MM.1S (cell line): ENCODE measurements at regions not wholly inside any gene's neighbourhood (a gene's known extent, or its start where the extent isn't known, plus 50 kb on each side); places are given as distances from the start of the nearest gene placed in this dataset.

ENCODE experiments used
- DNase-seq: peaks from one replicate; pipeline ENCODE4 v3.0.0-alpha.2; 2015
- H2AFZ ChIP-seq: fragments of 300-600 bp; sonication (generic); 2 replicates; pipeline ENCODE4 v1.6.0; 2016; ENCODE audit warnings: antibody characterized with exemption, low read length
- H3F3A ChIP-seq: fragments of 300-600 bp; sonication (generic); 2 replicates; pipeline ENCODE4 v1.6.1; 2016; ENCODE audit warnings: mild to moderate bottlenecking, antibody characterized with exemption, low read length, moderate library complexity, mixed read lengths; ENCODE audit not compliant: insufficient read depth
- H3K27ac ChIP-seq: fragments of 300-600 bp; sonication (generic); 2 replicates; pipeline ENCODE4 v1.5.1; 2016; ENCODE audit warnings: mild to moderate bottlenecking, low read length
- H3K27me3 ChIP-seq: fragments of 300-600 bp; sonication (generic); replicated peaks from 2 replicates; pipeline ENCODE4 v1.6.0; 2016; ENCODE audit warnings: low read length; ENCODE audit not compliant: insufficient read depth
- H3K36me3 ChIP-seq: fragments of 300-600 bp; sonication (generic); replicated peaks from 2 replicates; pipeline ENCODE4 v1.6.1; 2016; ENCODE audit warnings: mild to moderate bottlenecking, low read length, mixed read lengths; ENCODE audit not compliant: insufficient read depth
- H3K4me1 ChIP-seq: fragments of 300-600 bp; sonication (generic); 2 replicates; pipeline ENCODE4 v1.6.1; 2016; ENCODE audit warnings: low read length, mixed read lengths
- H3K4me2 ChIP-seq: fragments of 300-600 bp; sonication (generic); 2 replicates; pipeline ENCODE4 v1.6.0; 2016; ENCODE audit warnings: low read depth, low read length
- H3K4me3 ChIP-seq: fragments of 300-600 bp; sonication (generic); 2 replicates; pipeline ENCODE4 v1.5.1; 2016; ENCODE audit warnings: low read length, mixed read lengths
- H3K79me2 ChIP-seq: fragments of 300-600 bp; sonication (generic); 2 replicates; pipeline ENCODE4 v1.6.1; 2016; ENCODE audit warnings: mixed run types, low read length, mixed read lengths
- H3K9ac ChIP-seq: fragments of 300-600 bp; sonication (generic); 2 replicates; pipeline ENCODE4 v1.6.1; 2016; ENCODE audit warnings: low read length, mixed read lengths
- H3K9me2 ChIP-seq: fragments of 300-600 bp; sonication (generic); replicated peaks from 2 replicates; pipeline ENCODE4 v1.6.1; 2016; ENCODE audit warnings: mild to moderate bottlenecking, low read length, mixed read lengths; ENCODE audit not compliant: insufficient read depth
- H3K9me3 ChIP-seq: fragments of 300-600 bp; sonication (generic); replicated peaks from 2 replicates; pipeline ENCODE4 v1.6.1; 2016; ENCODE audit warnings: mild to moderate bottlenecking, low read length, mixed read lengths; ENCODE audit not compliant: insufficient read depth
- H4K20me1 ChIP-seq: fragments of 300-600 bp; sonication (generic); 2 replicates; pipeline ENCODE4 v1.6.1; 2016; ENCODE audit warnings: mild to moderate bottlenecking, low read length, moderate library complexity, mixed read lengths; ENCODE audit not compliant: insufficient read depth
- EZH2 ChIP-seq: fragments of 300-600 bp; sonication (generic); optimal IDR thresholded peaks from 2 replicates; pipeline ENCODE3; 2017; ENCODE audit warnings: low read depth, mild to moderate bottlenecking, antibody characterized with exemption, low read length, mixed read lengths
- EZH2phosphoT487 ChIP-seq: fragments of 300-600 bp; sonication (generic); IDR thresholded peaks from 2 replicates; pipeline ENCODE4 v1.6.1; 2018; ENCODE audit warnings: antibody characterized with exemption, low read length
- TF ChIP-seq, protein P1 (sequence below): fragments of 300-600 bp; sonication (generic); IDR thresholded peaks from 2 replicates; pipeline ENCODE4 v1.5.1; 2016; ENCODE audit warnings: antibody characterized with exemption, low read length, mixed read lengths

DNA sequence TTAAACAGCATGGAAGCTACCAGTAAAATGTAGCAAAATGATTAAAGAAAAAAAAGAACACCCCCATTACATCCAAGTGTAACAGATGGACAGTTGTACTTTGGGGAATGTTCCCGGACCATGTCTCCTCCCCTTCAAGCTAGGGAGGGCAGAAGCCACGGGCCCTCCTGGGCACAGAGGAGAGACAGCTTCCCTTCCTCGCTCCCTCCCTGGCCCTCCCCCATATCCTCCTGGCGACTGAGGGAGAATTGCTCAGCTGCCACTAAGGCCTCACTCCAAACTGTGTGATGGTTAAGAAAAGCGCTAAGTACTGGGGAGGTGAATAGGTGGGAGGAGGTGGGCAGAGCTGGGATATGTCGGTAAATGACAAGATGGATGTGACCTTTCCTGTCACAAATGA lies 358.0 kb downstream of the HRH4 start:
- no peaks in the 10 kb centered on the region for H3K79me2 ChIP-seq
- no peak overlapping the region for H2AFZ ChIP-seq
- no peaks in the 10 kb centered on the region for H4K20me1 ChIP-seq
- no peaks in the 10 kb centered on the region for H3K9me3 ChIP-seq
- no peaks in the 10 kb centered on the region for H3F3A ChIP-seq
- no peak for DNase-seq
- no peak for TF ChIP-seq EZH2phosphoT487
- TF ChIP-seq, protein P1, sequence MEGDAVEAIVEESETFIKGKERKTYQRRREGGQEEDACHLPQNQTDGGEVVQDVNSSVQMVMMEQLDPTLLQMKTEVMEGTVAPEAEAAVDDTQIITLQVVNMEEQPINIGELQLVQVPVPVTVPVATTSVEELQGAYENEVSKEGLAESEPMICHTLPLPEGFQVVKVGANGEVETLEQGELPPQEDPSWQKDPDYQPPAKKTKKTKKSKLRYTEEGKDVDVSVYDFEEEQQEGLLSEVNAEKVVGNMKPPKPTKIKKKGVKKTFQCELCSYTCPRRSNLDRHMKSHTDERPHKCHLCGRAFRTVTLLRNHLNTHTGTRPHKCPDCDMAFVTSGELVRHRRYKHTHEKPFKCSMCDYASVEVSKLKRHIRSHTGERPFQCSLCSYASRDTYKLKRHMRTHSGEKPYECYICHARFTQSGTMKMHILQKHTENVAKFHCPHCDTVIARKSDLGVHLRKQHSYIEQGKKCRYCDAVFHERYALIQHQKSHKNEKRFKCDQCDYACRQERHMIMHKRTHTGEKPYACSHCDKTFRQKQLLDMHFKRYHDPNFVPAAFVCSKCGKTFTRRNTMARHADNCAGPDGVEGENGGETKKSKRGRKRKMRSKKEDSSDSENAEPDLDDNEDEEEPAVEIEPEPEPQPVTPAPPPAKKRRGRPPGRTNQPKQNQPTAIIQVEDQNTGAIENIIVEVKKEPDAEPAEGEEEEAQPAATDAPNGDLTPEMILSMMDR = no peak
- TF ChIP-seq EZH2 = no peak
- H3K4me1 ChIP-seq = no peaks in the 10 kb centered on the region
- H3K4me2 ChIP-seq = no peak overlapping the region
- H3K9ac ChIP-seq = no peak overlapping the region
- no peaks in the 10 kb centered on the region for H3K36me3 ChIP-seq
- H3K9me2 ChIP-seq = no peaks in the 10 kb centered on the region
- H3K27ac ChIP-seq = no peak overlapping the region
- H3K4me3 ChIP-seq = no peak overlapping the region
- H3K27me3 ChIP-seq = no peaks in the 10 kb centered on the region

DNA sequence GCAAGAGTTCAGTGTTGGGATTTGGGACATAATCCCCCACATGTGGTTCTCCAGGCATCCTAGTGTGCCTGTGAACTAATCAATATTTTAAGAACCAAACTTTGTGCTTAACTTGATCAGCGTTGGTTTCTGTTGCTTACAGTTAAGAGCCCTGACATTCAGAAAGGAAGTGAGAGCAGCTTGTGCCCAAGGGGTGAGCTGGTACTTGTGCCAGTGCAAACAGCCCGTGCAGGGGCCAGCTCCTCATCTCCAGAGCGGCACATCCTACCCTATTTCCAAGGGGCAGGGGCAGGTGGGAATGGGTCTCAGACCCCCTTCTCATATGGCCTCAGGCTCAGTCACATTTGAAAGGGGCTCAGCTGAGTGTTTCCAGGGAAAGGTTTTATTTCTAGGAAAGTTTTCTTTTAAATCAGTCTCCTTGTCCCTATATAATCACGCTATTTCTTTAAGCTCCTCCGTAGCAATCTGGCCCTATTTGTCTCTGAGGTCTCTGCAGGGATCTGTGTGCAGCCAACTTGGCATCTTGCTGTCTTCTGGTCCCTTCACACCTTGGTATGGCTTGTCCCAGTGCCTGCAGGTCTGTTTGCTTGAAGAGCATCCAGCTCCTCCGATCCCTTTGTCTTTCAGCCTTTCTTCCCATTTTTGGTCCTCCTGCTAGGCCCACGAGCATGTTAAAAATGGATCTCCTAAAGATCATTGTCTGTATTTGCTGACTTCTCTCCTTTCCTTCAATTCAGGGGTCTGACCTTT lies 358.9 kb downstream of the HRH4 start:
- Histone ChIP-seq H3F3A (no peaks in the 10 kb centered on the region), H3K27me3 (no peaks in the 10 kb centered on the region), H3K4me1 (no peaks in the 10 kb centered on the region), H3K4me3 (no peak overlapping the region), H4K20me1 (no peaks in the 10 kb centered on the region), H3K9ac (no peak overlapping the region), H3K9me3 (no peaks in the 10 kb centered on the region), H3K4me2 (no peak overlapping the region), H2AFZ (no peak overlapping the region), H3K27ac (no peak overlapping the region), H3K79me2 (no peaks in the 10 kb centered on the region), H3K9me2 (no peaks in the 10 kb centered on the region), H3K36me3 (no peaks in the 10 kb centered on the region)
- TF ChIP-seq EZH2 = no peak
- TF ChIP-seq EZH2phosphoT487 = no peak
- TF ChIP-seq, protein P1 = no peak
- no peak for DNase-seq

- Histone ChIP-seq H3K4me2 (no peak overlapping the region), H4K20me1 (no peaks in the 10 kb centered on the region), H2AFZ (no peak overlapping the region), H3K36me3 (no peaks in the 10 kb centered on the region), H3K27me3 (no peaks in the 10 kb centered on the region), H3K4me3 (no peak overlapping the region), H3F3A (no peaks in the 10 kb centered on the region), H3K9me3 (no peaks in the 10 kb centered on the region), H3K4me1 (no peaks in the 10 kb centered on the region), H3K9me2 (no peaks in the 10 kb centered on the region), H3K79me2 (no peaks in the 10 kb centered on the region), H3K27ac (no peak overlapping the region), H3K9ac (no peak overlapping the region)
- DNase-seq = no peak
- TF ChIP-seq EZH2phosphoT487 (no peak), EZH2 (no peak)
- TF ChIP-seq, protein P1 = no peak
These were observed 365.0 kb downstream of the HRH4 start for GRCh38 chr18:24825397-24825796.
